ENCODE measurements at regions not wholly inside any gene's neighbourhood (a gene's known extent, or its start where the extent isn't known, plus 50 kb on each side); places are given as distances from the start of the nearest gene placed in this dataset.

DNA sequence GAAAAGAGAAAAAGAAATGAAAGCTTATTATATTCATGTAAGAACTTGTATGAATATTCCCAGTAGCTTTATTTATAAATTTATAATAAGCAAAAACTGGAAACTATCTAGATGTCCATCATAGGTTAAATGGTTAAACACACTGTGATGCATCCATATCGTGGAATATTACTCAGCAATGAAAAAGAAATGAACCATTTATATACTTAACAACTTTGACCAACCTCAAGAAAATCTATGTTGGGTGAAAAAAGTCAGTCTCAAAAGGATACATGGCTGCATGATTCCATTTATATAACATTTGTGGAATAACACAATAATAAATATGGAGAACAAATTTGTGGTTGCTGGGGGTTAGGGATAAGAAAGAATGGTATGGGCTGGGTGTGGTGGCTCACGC, 713.0 kb upstream of the SGO1 start:
- TF ChIP-seq, protein P1, sequence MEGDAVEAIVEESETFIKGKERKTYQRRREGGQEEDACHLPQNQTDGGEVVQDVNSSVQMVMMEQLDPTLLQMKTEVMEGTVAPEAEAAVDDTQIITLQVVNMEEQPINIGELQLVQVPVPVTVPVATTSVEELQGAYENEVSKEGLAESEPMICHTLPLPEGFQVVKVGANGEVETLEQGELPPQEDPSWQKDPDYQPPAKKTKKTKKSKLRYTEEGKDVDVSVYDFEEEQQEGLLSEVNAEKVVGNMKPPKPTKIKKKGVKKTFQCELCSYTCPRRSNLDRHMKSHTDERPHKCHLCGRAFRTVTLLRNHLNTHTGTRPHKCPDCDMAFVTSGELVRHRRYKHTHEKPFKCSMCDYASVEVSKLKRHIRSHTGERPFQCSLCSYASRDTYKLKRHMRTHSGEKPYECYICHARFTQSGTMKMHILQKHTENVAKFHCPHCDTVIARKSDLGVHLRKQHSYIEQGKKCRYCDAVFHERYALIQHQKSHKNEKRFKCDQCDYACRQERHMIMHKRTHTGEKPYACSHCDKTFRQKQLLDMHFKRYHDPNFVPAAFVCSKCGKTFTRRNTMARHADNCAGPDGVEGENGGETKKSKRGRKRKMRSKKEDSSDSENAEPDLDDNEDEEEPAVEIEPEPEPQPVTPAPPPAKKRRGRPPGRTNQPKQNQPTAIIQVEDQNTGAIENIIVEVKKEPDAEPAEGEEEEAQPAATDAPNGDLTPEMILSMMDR (IDR thresholded peaks at IDR 0.05; ENCODE audit: poor library complexity, severe bottlenecking) = no peak
- TF ChIP-seq RAD21 (conservative IDR thresholded peaks at IDR 0.05) = no peak
- TF ChIP-seq EZH2 (IDR thresholded peaks at IDR 0.05; ENCODE audit: borderline replicate concordance, insufficient read depth, low read length, poor library complexity, severe bottlenecking) = no peak
- TF ChIP-seq SMC3 (conservative IDR thresholded peaks at IDR 0.05; ENCODE audit: poor library complexity) = no peak
- TF ChIP-seq POLR2AphosphoS5 (IDR thresholded peaks at IDR 0.05) = no peak
- TF ChIP-seq, protein P2, sequence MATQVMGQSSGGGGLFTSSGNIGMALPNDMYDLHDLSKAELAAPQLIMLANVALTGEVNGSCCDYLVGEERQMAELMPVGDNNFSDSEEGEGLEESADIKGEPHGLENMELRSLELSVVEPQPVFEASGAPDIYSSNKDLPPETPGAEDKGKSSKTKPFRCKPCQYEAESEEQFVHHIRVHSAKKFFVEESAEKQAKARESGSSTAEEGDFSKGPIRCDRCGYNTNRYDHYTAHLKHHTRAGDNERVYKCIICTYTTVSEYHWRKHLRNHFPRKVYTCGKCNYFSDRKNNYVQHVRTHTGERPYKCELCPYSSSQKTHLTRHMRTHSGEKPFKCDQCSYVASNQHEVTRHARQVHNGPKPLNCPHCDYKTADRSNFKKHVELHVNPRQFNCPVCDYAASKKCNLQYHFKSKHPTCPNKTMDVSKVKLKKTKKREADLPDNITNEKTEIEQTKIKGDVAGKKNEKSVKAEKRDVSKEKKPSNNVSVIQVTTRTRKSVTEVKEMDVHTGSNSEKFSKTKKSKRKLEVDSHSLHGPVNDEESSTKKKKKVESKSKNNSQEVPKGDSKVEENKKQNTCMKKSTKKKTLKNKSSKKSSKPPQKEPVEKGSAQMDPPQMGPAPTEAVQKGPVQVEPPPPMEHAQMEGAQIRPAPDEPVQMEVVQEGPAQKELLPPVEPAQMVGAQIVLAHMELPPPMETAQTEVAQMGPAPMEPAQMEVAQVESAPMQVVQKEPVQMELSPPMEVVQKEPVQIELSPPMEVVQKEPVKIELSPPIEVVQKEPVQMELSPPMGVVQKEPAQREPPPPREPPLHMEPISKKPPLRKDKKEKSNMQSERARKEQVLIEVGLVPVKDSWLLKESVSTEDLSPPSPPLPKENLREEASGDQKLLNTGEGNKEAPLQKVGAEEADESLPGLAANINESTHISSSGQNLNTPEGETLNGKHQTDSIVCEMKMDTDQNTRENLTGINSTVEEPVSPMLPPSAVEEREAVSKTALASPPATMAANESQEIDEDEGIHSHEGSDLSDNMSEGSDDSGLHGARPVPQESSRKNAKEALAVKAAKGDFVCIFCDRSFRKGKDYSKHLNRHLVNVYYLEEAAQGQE (IDR thresholded peaks at IDR 0.05; ENCODE audit: borderline replicate concordance) = no peak
- TF ChIP-seq MXI1 (conservative IDR thresholded peaks at IDR 0.05; ENCODE audit: poor library complexity, severe bottlenecking) = no peak
- TF ChIP-seq TAF1 (IDR thresholded peaks at IDR 0.05; ENCODE audit: low read depth) = no peak
- no peak for TF ChIP-seq EP300 (conservative IDR thresholded peaks at IDR 0.05; ENCODE audit: poor library complexity, severe bottlenecking)

Data from neural cell (in vitro differentiated cells).